Activated naive CD8-positive, alpha-beta T cell treated with anti-CD3 and anti-CD28 coated beads for 36 hours (primary cell): ENCODE measurements at regions not wholly inside any gene's neighbourhood (a gene's known extent, or its start where the extent isn't known, plus 50 kb on each side); places are given as distances from the start of the nearest gene placed in this dataset.

Source experiments
- DNase-seq: peaks from one replicate; pipeline ENCODE4 v3.0.0; 2021
- H3K27ac Mint-ChIP-seq: one replicate; pipeline ENCODE4 v1.8.0; 2022; ENCODE audit warnings: mild to moderate bottlenecking, moderate library complexity, mixed read lengths
- H3K27me3 Mint-ChIP-seq: one replicate; pipeline ENCODE4 v1.8.0; 2022; ENCODE audit warnings: mild to moderate bottlenecking, mixed read lengths
- H3K36me3 Mint-ChIP-seq: one replicate; pipeline ENCODE4 v1.8.0; 2021; ENCODE audit warnings: mild to moderate bottlenecking, mixed read lengths
- H3K4me1 Mint-ChIP-seq: one replicate; pipeline ENCODE4 v1.8.0; 2021; ENCODE audit warnings: mixed read lengths
- H3K4me3 Mint-ChIP-seq: one replicate; pipeline ENCODE4 v1.8.0; 2022; ENCODE audit warnings: mild to moderate bottlenecking, moderate library complexity, mixed read lengths
- H3K9me3 Mint-ChIP-seq: one replicate; pipeline ENCODE4 v1.8.0; 2022; ENCODE audit warnings: mixed read lengths

GRCh38 chr10:131648386-131649020, 252.3 kb upstream of the PPP2R2D start:
- H3K27me3 Mint-ChIP-seq: peaks cover 31% of the 10 kb centered on the region
- no peak overlapping the region for H3K27ac Mint-ChIP-seq
- H3K4me1 Mint-ChIP-seq: peaks cover 7% of the 10 kb centered on the region
- no peaks in the 10 kb centered on the region for H3K9me3 Mint-ChIP-seq
- no peak overlapping the region for H3K4me3 Mint-ChIP-seq
- no peaks in the 10 kb centered on the region for H3K36me3 Mint-ChIP-seq
- no peak for DNase-seq

- no peak for DNase-seq
- H3K36me3 Mint-ChIP-seq: no peaks in the 10 kb centered on the region
- peaks cover 7% of the 10 kb centered on the region for H3K4me1 Mint-ChIP-seq
- no peak overlapping the region for H3K27ac Mint-ChIP-seq
- peaks cover 36% of the 10 kb centered on the region for H3K27me3 Mint-ChIP-seq
- H3K9me3 Mint-ChIP-seq: no peaks in the 10 kb centered on the region
- H3K4me3 Mint-ChIP-seq: no peak overlapping the region
Observed at GRCh38 chr10:131649617-131650016, 251.2 kb upstream of the PPP2R2D start.

- H3K27ac Mint-ChIP-seq: no peak overlapping the region
- no peak for DNase-seq
- H3K9me3 Mint-ChIP-seq: no peaks in the 10 kb centered on the region
- no peak overlapping the region for H3K4me3 Mint-ChIP-seq
- H3K4me1 Mint-ChIP-seq: peaks cover 7% of the 10 kb centered on the region
- H3K27me3 Mint-ChIP-seq: peaks cover 36% of the 10 kb centered on the region
- no peaks in the 10 kb centered on the region for H3K36me3 Mint-ChIP-seq
Observed at GRCh38 chr10:131650169-131650705, 250.6 kb upstream of the PPP2R2D start.

GRCh38 chr10:131650771-131651673, 249.8 kb upstream of the PPP2R2D start:
- H3K4me3 Mint-ChIP-seq: no peak overlapping the region
- H3K4me1 Mint-ChIP-seq: peaks cover 7% of the 10 kb centered on the region
- H3K27ac Mint-ChIP-seq: no peak overlapping the region
- no peaks in the 10 kb centered on the region for H3K9me3 Mint-ChIP-seq
- no peak for DNase-seq
- peaks cover 36% of the 10 kb centered on the region for H3K27me3 Mint-ChIP-seq
- H3K36me3 Mint-ChIP-seq: no peaks in the 10 kb centered on the region

- Mint-ChIP-seq H3K9me3 (no peaks in the 10 kb centered on the region), H3K4me3 (no peak overlapping the region), H3K27ac (no peak overlapping the region), H3K4me1 (peaks cover 7% of the 10 kb centered on the region), H3K36me3 (no peaks in the 10 kb centered on the region), H3K27me3 (peaks cover 36% of the 10 kb centered on the region)
- DNase-seq: no peak
Observed at GRCh38 chr10:131651674-131652437, 249.0 kb upstream of the PPP2R2D start.

- Mint-ChIP-seq H3K4me3 (no peak overlapping the region), H3K36me3 (no peaks in the 10 kb centered on the region), H3K27ac (no peak overlapping the region), H3K9me3 (no peaks in the 10 kb centered on the region), H3K4me1 (peaks cover 7% of the 10 kb centered on the region), H3K27me3 (peaks cover 36% of the 10 kb centered on the region)
- no peak for DNase-seq
Observed at GRCh38 chr10:131652438-131653139, 248.2 kb upstream of the PPP2R2D start.

- no peaks in the 10 kb centered on the region for H3K36me3 Mint-ChIP-seq
- H3K9me3 Mint-ChIP-seq: no peaks in the 10 kb centered on the region
- DNase-seq: no peak
- H3K27me3 Mint-ChIP-seq: peaks cover 36% of the 10 kb centered on the region
- H3K27ac Mint-ChIP-seq: no peak overlapping the region
- no peak overlapping the region for H3K4me3 Mint-ChIP-seq
- H3K4me1 Mint-ChIP-seq: peaks cover 7% of the 10 kb centered on the region
Observed at GRCh38 chr10:131653140-131653539, 247.7 kb upstream of the PPP2R2D start.

- Mint-ChIP-seq H3K4me3 (no peak overlapping the region), H3K9me3 (no peaks in the 10 kb centered on the region), H3K27ac (no peak overlapping the region), H3K36me3 (no peaks in the 10 kb centered on the region), H3K4me1 (peaks cover 7% of the 10 kb centered on the region), H3K27me3 (peaks cover 36% of the 10 kb centered on the region)
- DNase-seq: no peak
Observed at GRCh38 chr10:131653554-131654470, 247.0 kb upstream of the PPP2R2D start.

GRCh38 chr10:131654471-131655087, 246.2 kb upstream of the PPP2R2D start:
- DNase-seq: no peak
- H3K36me3 Mint-ChIP-seq: no peaks in the 10 kb centered on the region
- no peak overlapping the region for H3K27ac Mint-ChIP-seq
- H3K4me1 Mint-ChIP-seq: peaks cover 7% of the 10 kb centered on the region
- H3K4me3 Mint-ChIP-seq: no peak overlapping the region
- peaks cover 33% of the 10 kb centered on the region for H3K27me3 Mint-ChIP-seq
- H3K9me3 Mint-ChIP-seq: no peaks in the 10 kb centered on the region

GRCh38 chr10:131655101-131655849, 245.5 kb upstream of the PPP2R2D start:
- no peak overlapping the region for H3K4me3 Mint-ChIP-seq
- DNase-seq: no peak
- H3K27me3 Mint-ChIP-seq: peaks cover 36% of the 10 kb centered on the region
- peaks cover 7% of the 10 kb centered on the region for H3K4me1 Mint-ChIP-seq
- no peaks in the 10 kb centered on the region for H3K9me3 Mint-ChIP-seq
- no peaks in the 10 kb centered on the region for H3K36me3 Mint-ChIP-seq
- H3K27ac Mint-ChIP-seq: no peak overlapping the region

GRCh38 chr10:131656009-131656408, 244.8 kb upstream of the PPP2R2D start:
- peaks cover 3% of the 10 kb centered on the region for H3K9me3 Mint-ChIP-seq
- H3K4me3 Mint-ChIP-seq: no peak overlapping the region
- no peak overlapping the region for H3K27ac Mint-ChIP-seq

GRCh38 chr10:131656431-131656841, 244.4 kb upstream of the PPP2R2D start:
- DNase-seq: no peak
- no peak overlapping the region for H3K27ac Mint-ChIP-seq
- peaks cover 3% of the 10 kb centered on the region for H3K9me3 Mint-ChIP-seq
- H3K36me3 Mint-ChIP-seq: no peaks in the 10 kb centered on the region
- H3K4me1 Mint-ChIP-seq: peaks cover 7% of the 10 kb centered on the region
- no peak overlapping the region for H3K4me3 Mint-ChIP-seq
- peaks cover 35% of the 10 kb centered on the region for H3K27me3 Mint-ChIP-seq

More at GRCh38 chr10:131656009-131656408, 244.8 kb upstream of the PPP2R2D start:
- Mint-ChIP-seq H3K27me3 (peaks cover 40% of the 10 kb centered on the region), H3K36me3 (no peaks in the 10 kb centered on the region), H3K4me1 (peaks cover 7% of the 10 kb centered on the region)
- no peak for DNase-seq
